GM12892 (cell line): ENCODE measurements at regions not wholly inside any gene's neighbourhood (a gene's known extent, or its start where the extent isn't known, plus 50 kb on each side); places are given as distances from the start of the nearest gene placed in this dataset.

ENCODE experiments used
- DNase-seq: peaks from one replicate; pipeline ENCODE4 v3.0.0; 2011; ENCODE audit not compliant: insufficient read length
- FAIRE-seq: peaks from 2 replicates; lab custom pipeline; 2011; peaks lifted over from hg19 to GRCh38; lab: Jason Lieb, UNC
- POLR2A ChIP-seq: IDR thresholded peaks from 2 replicates; pipeline ENCODE4 v1.6.1; 2011; ENCODE audit warnings: low read depth, low read length, control low read depth
- POLR2AphosphoS5 ChIP-seq: IDR thresholded peaks from 2 replicates; pipeline ENCODE4 v1.6.1; 2011; ENCODE audit warnings: low read depth, low read length, control low read depth
- TAF1 ChIP-seq: IDR thresholded peaks from 2 replicates; pipeline ENCODE4 v1.6.1; 2011; ENCODE audit warnings: low read depth, mild to moderate bottlenecking, control low read depth, low read length, borderline replicate concordance

DNA sequence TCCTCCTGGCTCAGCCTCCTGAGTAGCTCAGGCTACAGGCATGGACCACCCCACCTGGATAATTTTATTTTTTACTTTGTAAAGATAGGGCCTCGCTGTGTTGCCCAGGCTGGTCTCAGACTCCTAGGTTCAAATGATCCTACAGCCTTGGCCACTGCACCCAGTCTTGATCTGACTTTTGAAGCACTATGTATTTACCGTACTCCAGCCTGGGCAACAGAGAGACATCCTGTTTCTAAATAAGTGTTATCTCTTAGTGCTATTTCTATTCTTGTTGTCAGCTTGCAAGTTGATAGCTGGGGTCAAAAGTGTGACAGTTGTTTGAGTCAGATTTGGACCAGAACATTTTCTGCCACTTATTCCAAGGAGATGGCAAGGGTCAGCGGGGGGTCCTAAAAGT, 486.4 kb downstream of the NPIPA7 start:
- no peak for FAIRE-seq
- DNase-seq: no peak
- no peak for TF ChIP-seq TAF1
- no peak for TF ChIP-seq POLR2A
- no peak for TF ChIP-seq POLR2AphosphoS5

DNA sequence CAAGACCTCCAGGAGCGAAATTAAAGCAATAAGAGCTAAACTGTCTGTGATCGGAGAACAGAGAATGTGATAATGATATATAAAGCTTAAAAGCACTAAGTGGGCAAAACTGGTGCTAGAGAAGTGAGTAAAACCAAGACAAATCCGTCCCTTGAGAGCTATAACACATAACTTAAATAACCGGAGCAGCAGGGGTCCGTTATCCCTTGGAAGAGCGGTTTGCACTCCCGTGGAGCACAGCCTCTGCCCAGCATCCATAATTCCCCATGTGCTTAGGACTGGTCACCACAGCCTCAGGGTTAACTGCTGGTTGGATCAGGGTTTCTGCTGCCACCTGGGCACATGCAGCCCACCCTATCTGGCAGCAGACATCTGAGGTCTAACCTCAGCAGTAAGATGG, 489.0 kb downstream of the NPIPA7 start:
- FAIRE-seq (no peak), DNase-seq (no peak)
- TF ChIP-seq POLR2AphosphoS5 (no peak), TAF1 (no peak), POLR2A (no peak)

DNA sequence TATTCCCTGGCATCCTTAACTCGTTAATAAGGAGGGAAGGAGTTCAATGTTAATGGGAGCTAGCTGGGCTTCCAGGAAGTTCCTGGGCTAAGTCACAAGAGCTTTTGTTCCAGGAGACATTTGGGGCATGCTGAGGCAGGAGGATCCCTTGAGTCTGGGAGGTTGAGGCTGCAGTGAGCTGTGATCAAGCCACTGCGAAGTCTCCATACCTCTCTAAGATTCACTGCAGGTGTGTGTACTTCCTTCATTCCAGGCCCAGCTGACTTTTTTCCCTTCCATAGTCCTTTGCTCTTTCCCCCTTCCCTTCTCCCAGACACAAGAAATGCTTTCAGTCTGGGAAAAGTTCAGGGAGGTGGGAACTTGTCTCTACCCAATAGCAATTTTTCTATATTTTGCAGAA, 489.8 kb downstream of the NPIPA7 start:
- DNase-seq (no peak), FAIRE-seq (no peak)
- no peak for TF ChIP-seq POLR2AphosphoS5
- TF ChIP-seq POLR2A: no peak

DNA sequence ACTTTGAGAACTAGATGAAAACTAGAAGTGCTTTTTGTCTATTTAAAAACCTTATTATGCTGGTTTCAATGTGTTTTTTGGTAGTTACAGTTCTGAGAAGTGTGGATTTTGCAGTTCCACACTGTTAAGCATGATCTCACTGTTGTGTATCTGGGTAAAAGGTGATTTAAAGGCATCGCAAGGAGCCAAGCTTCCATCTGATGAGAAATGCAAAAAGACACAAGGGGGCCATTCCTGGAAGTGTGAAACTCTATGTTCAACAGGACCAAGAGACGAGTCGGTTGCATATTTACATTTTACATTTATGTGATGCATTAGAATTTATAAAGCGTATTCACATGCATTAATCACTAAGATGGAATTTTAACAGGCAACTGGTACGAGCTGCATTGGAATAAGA, 490.8 kb downstream of the NPIPA7 start:
- DNase-seq: no peak
- TF ChIP-seq TAF1: no peak
- TF ChIP-seq POLR2A: no peak
- no peak for TF ChIP-seq POLR2AphosphoS5
- FAIRE-seq: no peak

DNA sequence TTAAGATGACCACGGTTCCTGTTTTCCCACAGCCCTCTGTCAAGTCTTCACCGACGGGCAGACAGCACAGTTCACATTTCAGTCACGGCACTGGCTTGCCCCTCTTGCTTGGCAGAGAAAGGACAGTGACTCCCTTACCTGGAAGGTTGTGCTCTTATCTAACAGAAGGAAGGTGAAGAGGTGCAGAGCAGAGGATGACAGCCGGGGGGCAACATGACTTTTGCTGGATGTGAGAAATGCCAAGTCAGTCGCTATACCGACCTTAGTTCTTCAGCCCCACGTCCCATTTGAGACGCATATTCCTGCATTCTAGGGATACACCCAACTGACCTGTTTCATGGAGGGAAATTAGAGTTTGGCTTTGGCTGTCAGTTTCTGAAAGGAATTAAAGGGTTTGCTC, 492.3 kb downstream of the NPIPA7 start:
- DNase-seq (no peak), FAIRE-seq (no peak)
- TF ChIP-seq TAF1 (no peak), POLR2AphosphoS5 (no peak)

DNA sequence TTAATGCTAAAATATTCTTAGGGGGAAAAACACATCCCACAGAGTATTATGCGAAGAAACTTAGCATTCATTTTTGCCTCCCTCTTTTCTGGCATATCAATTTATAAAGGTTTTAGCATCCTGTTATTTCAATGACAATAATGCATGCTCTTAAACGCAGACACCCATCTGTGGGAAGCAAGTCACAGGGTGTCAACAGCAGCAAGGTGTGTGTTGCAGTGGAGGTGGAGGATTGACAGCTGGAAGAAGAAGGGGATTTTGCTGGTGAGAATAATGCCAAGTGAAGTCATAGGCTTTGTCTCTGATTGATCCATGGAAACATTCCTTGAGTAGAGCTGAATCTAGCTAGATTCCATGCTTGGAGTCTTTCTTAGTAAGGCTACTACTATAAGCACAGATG, 498.1 kb downstream of the NPIPA7 start:
- FAIRE-seq (no peak), DNase-seq (no peak)
- TF ChIP-seq TAF1 (no peak), POLR2A (no peak), POLR2AphosphoS5 (no peak)

DNA sequence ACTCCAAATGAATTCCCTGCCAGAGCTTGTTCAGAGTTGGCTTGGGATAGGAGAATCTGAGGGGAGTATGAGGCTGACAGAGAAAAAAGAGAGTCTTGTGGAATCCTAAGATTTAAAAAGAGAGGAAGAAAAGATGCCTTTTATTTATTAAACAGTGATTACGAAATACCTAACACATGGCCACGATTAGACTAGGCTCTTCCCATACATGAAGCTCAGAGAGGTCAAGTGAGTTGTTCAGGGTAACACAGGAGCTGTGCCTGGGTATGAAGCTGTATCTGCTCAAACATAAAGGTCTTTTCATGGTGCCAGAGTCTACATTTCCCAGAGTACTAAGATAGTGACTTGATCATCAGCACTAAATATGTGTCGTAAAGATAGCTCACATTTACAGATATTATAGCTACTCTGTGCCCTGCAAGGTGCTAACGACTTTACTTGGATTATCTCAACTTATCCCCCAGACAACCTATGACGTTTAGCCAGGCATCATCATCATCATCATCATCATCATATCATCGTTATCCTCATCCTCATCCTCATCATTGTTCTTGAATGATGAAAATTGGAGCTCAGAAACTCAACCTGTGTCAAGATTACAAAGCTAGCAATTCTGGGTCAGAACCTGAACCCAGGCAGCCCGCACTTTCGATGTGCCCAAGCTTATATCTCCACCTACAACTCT, 500.8 kb downstream of the NPIPA7 start:
- no peak for DNase-seq
- no peak for FAIRE-seq
- TF ChIP-seq TAF1: no peak
- no peak for TF ChIP-seq POLR2A
- TF ChIP-seq POLR2AphosphoS5: no peak

DNA sequence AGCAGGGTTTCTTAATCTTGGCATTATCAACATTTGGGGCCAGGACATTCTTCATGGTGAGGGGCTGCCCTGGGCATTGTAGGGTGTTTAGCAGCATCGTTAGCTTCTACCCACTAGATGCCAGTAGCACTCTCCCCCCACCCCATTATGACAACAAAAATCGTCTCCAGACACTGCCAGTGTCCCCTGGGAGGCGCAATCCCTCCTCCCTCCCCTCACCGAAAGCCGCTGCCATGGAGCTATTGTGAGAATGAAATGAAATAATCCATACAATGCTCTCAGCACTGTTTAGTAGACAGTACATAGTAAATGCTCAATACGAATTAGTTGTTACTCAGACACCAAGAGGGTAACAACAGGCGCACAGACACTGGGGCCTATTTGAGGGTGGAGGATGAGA, 502.9 kb downstream of the NPIPA7 start:
- TF ChIP-seq TAF1 (no peak), POLR2A (no peak), POLR2AphosphoS5 (no peak)
- DNase-seq (no peak), FAIRE-seq (no peak)

DNA sequence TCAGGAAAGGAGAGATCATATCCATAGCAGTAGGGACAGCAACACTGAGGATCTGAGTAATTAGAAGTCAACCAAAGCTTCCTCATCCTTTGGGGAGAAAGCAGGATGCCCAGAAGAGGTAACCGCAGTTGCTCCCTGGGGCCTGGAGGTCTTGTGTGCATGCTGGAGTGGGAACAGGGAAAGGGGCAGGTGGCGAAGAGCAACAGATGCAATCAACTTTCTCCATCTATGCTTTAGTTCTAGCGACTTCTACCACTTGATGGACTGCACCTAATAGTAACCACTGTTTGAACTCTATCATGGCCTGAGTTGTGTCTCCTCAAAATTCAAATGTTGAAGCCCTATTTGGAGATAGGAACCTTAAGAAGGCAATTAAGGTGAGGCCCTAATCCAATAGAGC, 503.8 kb downstream of the NPIPA7 start:
- no peak for FAIRE-seq
- no peak for DNase-seq
- TF ChIP-seq TAF1: no peak
- no peak for TF ChIP-seq POLR2A
- no peak for TF ChIP-seq POLR2AphosphoS5

DNA sequence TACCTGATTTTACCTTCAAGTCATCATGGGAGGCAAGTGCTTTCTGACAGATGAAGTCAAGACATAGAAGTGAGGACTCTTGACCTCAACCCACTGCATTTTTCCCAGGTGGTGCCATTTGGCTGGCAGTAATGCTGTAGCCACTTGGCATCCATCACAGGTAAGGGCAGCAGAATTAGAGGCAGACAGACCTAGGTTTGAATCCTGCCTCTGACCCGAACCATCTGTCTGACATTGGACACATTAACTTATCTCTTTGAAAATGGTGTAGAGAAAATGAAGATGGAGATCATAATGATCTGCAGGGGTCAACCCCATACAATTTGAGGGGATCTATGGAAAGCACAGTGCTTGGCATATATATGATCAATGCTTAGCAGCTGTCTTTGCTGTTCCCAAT, 505.5 kb downstream of the NPIPA7 start:
- FAIRE-seq (no peak), DNase-seq (no peak)
- TF ChIP-seq TAF1 (no peak), POLR2A (no peak), POLR2AphosphoS5 (no peak)

DNA sequence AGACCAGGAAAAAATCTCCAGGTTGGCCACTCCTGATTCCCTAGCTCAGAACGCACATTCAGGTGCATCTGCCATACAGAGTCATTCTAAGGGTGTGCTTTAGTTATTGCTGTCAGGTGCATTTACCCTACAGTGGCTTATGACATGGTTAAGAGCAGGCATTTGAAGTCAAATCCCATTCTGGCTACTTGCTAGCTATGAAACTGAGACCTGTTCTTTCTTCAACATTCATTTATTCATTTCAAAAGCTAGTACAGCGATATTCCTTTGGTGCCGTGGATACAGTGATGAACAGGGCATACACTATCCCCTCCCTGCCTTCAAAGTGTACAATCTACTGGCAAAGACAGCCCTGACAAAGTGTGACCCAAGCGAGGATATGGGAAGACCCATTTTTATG, 508.3 kb downstream of the NPIPA7 start:
- FAIRE-seq (no peak), DNase-seq (no peak)
- TF ChIP-seq POLR2A: no peak
- no peak for TF ChIP-seq TAF1
- no peak for TF ChIP-seq POLR2AphosphoS5

DNA sequence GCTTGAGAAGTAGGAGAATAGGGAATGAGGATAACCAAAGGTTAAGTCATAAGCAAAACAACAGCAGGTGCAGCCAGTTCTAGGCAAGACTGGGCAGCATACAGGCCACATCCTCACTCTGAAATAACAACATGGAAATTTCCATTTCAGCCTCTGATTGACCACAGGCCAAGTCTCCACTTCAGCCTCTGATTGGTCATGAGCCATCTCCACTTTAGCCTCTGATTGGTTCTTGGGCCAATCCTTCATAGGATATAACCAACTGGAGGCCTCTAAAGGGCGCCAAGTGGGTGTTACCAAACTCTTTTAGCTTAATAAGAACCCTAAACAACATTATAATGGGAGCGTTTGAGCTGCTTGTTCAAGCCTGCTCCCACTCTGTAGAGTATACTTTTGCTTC, 512.0 kb downstream of the NPIPA7 start:
- DNase-seq (no peak), FAIRE-seq (no peak)
- no peak for TF ChIP-seq TAF1
- TF ChIP-seq POLR2A: no peak
- no peak for TF ChIP-seq POLR2AphosphoS5
